ENCODE measurements at regions not wholly inside any gene's neighbourhood (a gene's known extent, or its start where the extent isn't known, plus 50 kb on each side); places are given as distances from the start of the nearest gene placed in this dataset.

GRCh38 chr4:85369703-85370380, 105.1 kb upstream of the ARHGAP24 start:
- H3K36me3 ChIP-seq, result no peaks in the 10 kb centered on the region
- no peak for DNase-seq
- intact Hi-C loops (cut with DNase I), result no loop called here
- H3K4me1 ChIP-seq (ENCODE audit: insufficient read depth), result no peaks in the 10 kb centered on the region
- no peak for TF ChIP-seq EP300 (IDR thresholded peaks at IDR 0.05)
- no peak for TF ChIP-seq CTCF (IDR thresholded peaks at IDR 0.05)
- no peak for TF ChIP-seq POLR2A (IDR thresholded peaks at IDR 0.05)
- 64 to 77% (median 73%) methylated on average over 7 of the region's 7 CpGs for WGBS, 3 donors
- no peaks in the 10 kb centered on the region for H3K9me3 ChIP-seq
- H3K27me3 ChIP-seq, result no peaks in the 10 kb centered on the region
- H3K27ac ChIP-seq, result no peak overlapping the region
- H3K4me3 ChIP-seq, result no peak overlapping the region

- Histone ChIP-seq H3K27ac (no peak overlapping the region), H3K4me1 (ENCODE audit: insufficient read depth) (no peaks in the 10 kb centered on the region), H3K9me3 (no peaks in the 10 kb centered on the region), H3K4me3 (no peak overlapping the region), H3K27me3 (no peaks in the 10 kb centered on the region), H3K36me3 (no peaks in the 10 kb centered on the region)
- no peak for TF ChIP-seq POLR2A (IDR thresholded peaks at IDR 0.05)
- no peak for TF ChIP-seq EP300 (IDR thresholded peaks at IDR 0.05)
- TF ChIP-seq CTCF (IDR thresholded peaks at IDR 0.05), result no peak
- DNase-seq, result no peak
- intact Hi-C loops (cut with DNase I), result no loop called here
- WGBS, 3 donors, result 71 to 72% (median 71%) methylated on average over 5 of the region's 5 CpGs
Observed at GRCh38 chr4:85370400-85371032, 104.4 kb upstream of the ARHGAP24 start.

DNA sequence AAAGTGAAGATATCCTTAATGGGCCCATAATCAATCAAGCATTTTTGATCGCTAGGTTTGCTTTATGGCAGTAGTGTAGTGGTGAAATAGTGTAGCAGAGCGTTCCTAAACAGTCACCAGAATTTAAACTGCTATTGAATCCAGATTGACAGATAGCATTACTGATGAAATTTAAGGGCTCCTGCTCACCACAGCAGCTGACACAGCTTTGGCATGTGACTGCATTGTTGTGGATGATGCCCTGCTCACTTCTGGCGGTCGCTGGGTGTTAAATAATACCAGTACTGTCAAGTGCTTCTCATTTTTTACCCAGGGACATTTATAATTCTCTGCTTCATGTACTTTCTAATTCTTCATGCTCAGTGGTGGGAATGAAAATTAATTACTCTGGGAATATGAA, 102.0 kb upstream of the ARHGAP24 start:
- H3K36me3 ChIP-seq, result no peaks in the 10 kb centered on the region
- no peak overlapping the region for H3K27ac ChIP-seq
- no peaks in the 10 kb centered on the region for H3K4me1 ChIP-seq (ENCODE audit: insufficient read depth)
- H3K27me3 ChIP-seq, result no peaks in the 10 kb centered on the region
- TF ChIP-seq CTCF (IDR thresholded peaks at IDR 0.05) (no peak), EP300 (IDR thresholded peaks at IDR 0.05) (no peak), POLR2A (IDR thresholded peaks at IDR 0.05) (no peak)
- no peaks in the 10 kb centered on the region for H3K9me3 ChIP-seq
- DNase-seq, result no peak
- intact Hi-C loops (cut with DNase I), result no loop called here
- WGBS, 3 donors, result 78 to 87% (median 81%) methylated on average over 4 of the region's 4 CpGs
- H3K4me3 ChIP-seq, result no peak overlapping the region

GRCh38 chr4:85376285-85376684, 98.7 kb upstream of the ARHGAP24 start:
- no peak for DNase-seq
- H3K4me1 ChIP-seq (ENCODE audit: insufficient read depth), result no peaks in the 10 kb centered on the region
- intact Hi-C loops (cut with DNase I), result no loop called here
- WGBS, 3 donors, result 82 to 89% (median 84%) methylated on average over 3 of the region's 3 CpGs
- no peaks in the 10 kb centered on the region for H3K9me3 ChIP-seq
- no peak overlapping the region for H3K27ac ChIP-seq
- H3K27me3 ChIP-seq, result no peaks in the 10 kb centered on the region
- TF ChIP-seq POLR2A (IDR thresholded peaks at IDR 0.05) (no peak), EP300 (IDR thresholded peaks at IDR 0.05) (no peak), CTCF (IDR thresholded peaks at IDR 0.05) (no peak)
- H3K4me3 ChIP-seq, result no peak overlapping the region
- H3K36me3 ChIP-seq, result no peaks in the 10 kb centered on the region
